Stimulated activated CD8-positive, alpha-beta memory T cell treated with anti-CD3 and anti-CD28 coated beads, Interleukin-4, amount 100 ng/mL, for 4 hours (primary cell): ENCODE measurements at regions not wholly inside any gene's neighbourhood (a gene's known extent, or its start where the extent isn't known, plus 50 kb on each side); places are given as distances from the start of the nearest gene placed in this dataset.

ENCODE experiments used
- DNase-seq, 2 donors: peaks; one replicate each; pipeline ENCODE4 v3.0.0-alpha.2; 2020; ENCODE audit warnings: low read depth in 2 of 2, low spot score in 1 of 2

DNA sequence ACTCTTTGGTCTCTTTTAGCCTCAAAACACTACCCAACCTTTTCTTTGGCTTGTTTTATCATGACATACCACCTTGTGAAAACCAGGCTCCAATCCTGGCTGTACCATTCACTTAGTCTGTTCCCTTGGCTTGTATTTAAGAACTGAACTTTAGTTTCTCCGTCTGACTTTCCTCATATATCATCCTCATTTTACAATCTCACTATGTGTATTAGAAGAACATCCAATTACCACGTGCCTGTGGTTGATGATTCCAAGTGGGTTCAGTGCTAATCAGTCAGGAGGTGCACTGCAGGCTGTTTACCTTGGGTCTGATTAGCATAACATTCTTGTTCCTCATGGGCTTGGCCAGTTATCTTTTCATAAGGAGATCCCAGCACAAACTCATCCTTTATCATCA is 144.8 kb upstream of the KLF14 start:
- DNase-seq = no peak

DNA sequence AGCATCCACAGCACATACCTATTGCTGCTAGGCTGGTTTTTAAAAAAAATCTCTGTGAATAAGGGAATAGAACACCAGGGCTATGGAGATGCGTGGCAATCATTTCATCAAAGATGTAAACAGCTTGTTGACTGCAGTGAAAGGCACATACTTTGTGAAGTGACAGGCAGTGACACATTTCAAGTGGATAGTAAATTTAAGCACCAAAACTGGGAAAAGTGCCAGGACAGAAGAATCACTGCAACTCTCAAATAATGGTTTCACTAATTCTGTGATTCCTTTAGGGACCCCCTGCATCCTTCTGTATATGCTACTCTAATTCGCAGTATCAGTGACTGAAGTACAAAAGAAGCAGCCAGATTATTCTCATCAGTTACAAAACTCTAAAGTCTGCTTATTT is 145.2 kb upstream of the KLF14 start:
- no peak for DNase-seq

DNA sequence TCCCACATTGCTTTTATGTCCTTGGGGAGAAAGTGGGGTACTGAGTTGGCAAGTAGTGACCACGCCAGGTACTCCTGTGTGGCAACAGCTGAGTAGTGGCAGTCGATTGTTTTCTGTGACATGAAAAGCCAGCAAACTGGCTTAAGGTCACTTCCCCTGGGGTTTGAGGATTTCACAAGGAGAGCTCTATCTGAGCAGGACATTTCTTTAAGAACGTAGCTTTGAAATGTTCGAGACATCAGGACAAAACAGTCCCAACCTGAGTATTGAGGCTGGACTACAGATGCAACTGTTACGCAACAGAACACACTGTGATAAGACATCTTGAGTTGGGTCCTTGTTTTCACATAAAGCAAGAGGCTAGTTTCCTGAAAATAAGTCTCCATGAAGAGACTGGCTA is 146.7 kb upstream of the KLF14 start:
- DNase-seq = no peak

DNA sequence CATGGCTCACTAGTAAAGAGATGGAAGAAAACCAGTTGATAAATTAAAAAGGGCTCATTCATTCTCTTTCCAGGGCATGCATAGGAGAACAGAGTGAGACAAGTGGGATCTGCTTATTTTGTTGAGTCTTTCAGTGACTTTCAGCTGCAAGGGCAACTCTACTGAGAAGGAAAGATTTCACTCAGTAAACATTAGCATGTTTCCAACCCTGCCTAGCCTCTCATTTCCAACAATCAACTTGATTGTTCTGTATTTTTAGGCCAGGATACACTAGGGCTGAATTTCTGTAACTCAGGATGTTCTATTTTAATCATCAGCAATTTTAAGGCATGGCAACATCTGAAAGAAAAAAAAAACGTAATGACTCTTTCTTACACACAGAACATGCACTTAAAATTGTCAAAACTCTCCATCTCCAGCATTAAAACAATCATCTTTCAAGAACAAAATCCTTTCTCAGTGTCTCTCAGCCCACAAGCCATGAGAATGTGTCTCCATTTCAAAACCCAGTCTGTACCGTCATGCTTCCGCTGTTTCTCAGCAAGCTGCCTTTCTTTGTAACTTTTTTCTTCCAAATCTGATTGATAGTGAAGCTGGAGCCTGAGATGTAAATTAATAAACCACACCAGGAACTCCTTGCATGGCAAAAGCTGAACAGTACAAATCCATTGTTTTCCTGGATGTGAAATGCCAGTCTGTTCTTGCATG is 147.2 kb upstream of the KLF14 start:
- no peak for DNase-seq

DNA sequence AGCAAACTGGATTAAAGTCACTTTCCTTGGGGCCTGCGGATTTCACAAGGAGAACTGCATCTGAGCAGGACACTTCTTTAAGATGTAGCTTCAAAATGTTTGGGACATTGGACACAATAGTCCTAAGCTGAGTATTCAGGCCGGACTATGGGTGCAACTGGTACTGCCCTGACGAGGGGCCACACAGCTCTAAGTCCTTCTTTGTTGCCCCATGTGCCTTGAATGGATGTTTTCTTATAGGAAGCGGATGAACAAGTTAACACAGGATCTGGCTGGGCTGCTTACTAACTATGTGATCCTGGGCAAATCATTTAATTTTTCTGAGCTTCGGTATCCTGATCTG is 147.8 kb upstream of the KLF14 start:
- no peak for DNase-seq

DNA sequence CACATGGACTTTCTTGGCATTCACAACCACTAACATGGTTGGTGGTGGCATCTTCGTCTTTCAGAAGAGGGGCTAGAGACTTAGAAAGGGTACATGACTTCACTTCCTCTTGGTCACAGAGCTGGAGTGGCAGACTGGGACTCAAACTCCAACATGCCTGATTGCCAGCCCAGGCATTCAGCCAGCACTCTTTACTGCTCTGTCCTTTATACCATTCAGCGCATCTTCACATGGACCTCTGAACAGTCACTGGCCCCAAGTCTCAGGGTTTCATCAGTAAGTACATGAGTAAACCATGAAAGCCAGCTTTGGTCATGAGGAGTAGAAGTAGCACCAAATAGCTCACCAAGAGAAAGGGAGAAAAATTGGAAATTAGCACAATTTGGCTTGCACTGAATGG is 148.4 kb upstream of the KLF14 start:
- no peak for DNase-seq

DNA sequence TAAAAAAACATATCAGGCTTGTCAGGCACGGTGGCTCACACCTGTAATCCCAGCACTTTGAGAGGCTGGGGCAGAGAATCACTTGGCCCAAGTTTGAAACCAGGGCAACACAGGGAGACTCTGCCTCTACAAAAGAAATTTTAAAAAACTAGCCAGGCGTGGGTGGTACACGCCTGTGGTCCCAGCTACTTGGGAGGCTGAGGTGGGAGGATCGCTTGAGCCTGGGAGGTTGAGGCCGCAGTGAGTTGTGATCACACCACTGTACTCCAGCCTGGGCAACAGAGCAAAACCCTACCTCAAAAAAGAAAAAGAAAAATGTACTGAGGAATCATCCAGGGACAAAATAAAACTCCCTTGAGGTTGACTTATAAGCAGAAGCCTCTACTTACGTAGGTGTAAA is 149.9 kb upstream of the KLF14 start:
- no peak for DNase-seq

DNA sequence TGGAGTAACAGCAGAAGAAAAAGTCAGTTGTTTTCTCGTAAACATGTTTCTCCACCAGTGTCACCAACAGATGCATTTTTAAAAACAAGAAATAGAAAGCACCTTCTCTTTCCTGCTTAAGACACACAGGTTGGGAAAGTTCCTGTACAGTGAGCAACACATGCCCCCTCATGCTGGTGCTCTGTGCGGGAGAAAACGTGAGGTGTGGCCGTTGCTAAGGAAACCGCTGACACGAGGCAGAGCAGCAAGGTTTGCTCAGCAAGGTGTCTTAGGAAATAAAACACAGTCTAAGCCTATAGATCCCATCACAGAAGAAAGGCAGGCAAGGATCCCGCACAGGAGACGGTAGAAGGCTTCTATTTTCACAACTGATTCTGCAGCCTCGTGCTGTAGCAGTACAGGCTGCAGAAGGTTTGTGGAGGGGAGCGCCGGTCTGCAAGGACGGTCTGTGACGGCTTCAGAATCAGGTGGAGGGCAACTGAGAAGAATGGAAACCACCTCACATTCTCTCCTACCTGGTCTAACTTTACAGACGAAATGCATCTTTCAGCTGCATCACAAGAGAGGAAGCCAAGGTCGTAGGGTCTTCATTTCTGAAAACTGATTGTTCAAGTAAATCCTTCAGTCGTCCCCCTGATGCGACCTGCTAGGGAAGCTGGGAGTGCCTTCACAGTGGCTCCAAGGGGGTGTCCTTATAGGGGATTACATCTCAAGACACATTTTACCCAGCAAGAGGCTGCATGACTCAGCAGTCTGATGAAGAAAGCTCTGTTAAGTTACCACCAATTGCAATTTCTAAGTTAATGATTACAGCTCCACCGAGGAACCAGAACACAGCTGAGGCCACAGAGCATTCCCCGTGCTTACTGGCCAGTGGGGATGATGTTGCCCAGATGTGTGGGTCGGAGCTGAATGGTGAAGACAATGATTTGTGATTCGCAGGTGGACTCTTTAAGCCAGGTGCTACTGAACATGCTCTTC is 150.7 kb upstream of the KLF14 start:
- DNase-seq = no peak

DNA sequence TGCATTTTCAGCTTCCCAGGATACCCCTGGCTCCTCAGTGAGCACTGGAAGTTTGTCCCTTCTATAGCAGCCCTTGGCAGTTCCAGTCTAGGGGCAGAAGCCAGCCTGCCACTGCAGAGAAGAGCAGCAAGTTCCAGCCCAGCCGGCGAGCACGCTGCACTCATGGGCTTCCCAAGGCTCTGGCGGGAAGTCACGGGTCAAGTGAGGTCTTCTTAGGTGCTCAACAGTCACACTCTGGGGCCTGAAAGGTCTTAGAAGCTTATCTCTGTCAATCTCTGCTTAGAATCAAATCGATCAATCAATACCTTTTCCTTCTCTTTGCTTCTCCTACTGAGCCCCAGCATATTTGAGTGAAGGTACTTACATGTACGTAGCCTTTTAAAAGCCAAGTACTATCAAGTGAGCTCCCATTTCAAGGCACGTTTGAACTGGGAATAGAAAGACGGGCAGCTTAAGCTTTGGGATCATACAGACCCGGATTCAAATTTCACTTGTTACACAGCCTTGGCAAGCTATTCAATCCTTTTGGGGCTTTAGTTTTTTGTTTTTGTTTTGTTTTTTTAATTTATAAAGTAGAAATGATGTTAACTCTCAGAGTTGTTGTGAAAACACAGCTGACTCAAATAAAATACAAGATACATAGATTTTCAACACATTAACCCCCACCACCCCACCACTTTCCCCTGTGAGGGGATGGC is 152.6 kb upstream of the KLF14 start:
- DNase-seq = no peak

DNA sequence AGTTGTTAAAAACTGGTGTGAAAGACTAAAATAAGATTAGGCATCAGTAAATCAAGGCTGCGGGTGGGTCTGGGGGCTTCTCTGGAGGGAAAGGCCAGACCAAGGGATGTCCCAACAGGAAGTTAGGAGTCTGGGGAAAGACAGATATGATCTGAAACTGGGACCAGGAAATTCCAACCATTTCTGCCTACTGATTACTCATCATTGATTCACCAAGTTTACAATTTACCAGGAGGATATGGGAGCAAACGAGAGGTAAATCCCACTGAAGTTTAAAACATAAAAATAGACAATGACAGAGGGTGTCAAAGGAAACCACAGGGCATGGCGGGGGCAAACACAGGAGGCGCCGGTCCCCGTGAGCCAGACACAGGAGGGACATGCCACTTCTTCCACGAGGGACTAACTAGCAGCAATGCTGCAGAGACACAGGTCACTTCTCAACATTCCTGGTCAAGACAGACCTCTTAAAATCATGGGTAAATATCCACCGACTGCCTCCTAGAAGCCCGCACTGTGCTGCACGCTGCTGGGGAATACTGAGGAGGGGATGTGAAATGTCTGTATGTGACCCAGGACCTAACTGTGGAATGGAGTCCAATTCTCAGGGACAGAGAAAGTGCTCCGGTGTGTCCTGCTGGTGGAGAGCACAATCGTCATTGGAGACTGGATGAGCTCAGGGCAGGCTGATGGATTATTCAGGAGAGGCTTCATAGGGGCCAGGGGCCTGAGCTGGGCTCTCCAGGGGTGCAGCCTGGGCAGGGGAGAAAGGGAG is 153.4 kb upstream of the KLF14 start:
- no peak for DNase-seq

DNA sequence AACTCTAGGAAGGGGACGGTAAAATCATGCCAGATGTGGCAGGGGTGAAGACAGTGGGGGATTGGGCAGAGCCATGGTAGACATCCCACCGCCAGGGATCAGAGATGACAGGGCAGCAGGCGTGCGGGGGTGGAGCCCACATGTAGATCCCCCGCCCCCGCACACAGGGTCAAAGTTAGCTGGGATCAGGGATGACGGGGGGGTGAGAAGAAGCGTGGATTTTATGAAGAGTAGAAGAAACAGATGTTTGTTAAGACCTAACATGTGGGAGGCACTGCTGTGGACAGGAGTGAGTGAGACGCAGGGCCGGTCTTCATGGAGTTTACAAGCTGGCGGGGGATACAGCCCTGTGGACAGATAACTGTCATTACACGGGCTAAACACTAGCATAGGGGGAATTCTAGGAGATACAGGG is 154.0 kb upstream of the KLF14 start:
- DNase-seq = no peak

DNA sequence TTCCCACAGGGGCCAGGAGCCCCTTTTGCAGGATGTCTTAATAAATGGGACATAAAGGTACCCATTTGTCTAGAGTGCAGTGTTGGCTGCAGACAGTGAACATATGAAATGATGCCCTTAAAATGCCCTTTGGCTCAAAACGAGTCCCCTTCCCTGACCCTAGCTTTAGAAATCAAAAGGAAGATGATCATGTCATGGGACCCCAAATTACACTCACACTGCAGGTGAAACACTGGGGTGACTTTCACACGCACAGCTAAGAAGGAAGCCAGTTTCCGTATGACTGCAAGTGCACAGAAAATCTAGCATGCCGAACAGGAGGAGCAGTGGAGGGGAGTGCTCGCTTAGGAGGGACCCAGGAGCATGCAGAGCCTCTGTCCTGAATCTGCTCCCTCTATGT is 154.5 kb upstream of the KLF14 start:
- DNase-seq = no peak

DNA sequence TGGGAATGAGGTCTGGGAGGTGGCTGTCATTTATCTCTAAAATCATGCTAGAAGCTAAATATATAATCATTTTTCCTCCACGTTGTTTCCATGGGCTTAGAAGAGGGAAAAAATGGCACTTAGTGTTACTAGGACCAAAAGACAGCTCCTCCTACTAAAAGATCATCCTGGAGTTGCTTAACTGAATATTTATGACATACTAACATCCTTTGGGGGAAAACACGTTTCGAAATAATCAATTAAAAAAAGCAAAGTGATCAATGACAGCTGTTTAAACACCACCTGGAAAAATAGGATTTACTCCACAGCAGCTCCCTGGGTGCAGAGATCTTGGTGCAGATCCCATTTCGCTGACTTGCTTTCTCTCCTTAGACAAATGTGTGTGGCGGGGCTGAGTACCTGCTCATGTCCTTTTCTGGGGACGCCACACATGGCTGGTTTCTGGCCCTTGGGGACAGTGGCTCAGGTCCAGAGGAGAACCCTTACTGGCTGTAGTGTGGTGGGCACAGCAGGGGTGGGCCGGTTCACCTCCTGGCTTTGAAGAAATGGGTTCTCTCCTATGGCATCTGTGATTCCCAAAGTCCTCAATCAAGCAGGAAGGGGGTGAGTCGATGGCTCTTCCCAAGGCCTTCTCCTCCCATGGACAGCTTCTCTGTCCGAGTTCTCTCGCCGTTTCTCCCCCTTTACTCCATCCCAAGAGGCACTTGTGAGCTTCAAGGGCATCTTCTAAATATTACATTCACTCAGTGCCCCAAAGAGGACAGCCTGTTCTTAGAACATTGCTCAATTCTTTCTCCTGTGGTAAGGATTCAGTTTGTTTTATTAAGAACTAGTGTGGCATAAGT is 156.4 kb upstream of the KLF14 start:
- DNase-seq = no peak

DNA sequence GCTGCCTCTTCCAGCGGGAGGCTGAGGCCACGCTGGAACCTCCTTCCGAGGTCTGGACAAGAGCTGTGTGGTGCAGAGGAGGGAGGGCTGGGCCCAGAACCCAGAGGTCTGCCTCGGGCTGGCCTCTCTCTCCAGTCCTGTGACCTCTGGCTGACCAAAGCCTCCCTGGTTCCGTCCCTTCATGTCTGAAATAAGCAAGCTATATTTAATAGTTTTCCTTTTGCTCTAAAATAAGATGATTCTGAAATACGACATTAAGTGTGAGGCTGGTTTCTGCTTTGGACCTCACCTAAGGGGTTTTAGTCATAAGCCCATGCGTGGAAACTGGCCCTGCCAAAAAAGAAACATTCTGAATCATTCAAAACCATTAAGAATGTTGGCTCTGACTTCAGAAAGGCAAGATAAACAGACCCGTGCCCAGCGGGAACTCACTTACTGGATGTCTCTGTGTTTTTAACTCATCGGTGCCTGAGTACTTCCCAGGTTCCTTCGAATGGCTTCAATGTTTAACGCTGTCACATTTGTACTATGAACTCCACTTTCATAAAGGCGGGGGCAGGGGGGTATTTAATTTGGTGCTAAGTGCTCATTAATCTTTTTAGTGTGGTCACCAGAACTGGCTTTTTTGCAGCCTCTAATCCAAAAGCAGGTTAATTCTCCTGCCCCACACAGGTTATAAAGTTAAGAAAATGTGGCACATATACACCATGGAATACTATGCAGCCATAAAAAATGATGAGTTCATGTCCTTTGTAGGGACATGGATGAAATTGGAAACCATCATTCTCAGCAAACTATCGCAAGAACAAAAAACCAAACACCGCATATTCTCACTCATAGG is 157.5 kb upstream of the KLF14 start:
- no peak for DNase-seq

DNA sequence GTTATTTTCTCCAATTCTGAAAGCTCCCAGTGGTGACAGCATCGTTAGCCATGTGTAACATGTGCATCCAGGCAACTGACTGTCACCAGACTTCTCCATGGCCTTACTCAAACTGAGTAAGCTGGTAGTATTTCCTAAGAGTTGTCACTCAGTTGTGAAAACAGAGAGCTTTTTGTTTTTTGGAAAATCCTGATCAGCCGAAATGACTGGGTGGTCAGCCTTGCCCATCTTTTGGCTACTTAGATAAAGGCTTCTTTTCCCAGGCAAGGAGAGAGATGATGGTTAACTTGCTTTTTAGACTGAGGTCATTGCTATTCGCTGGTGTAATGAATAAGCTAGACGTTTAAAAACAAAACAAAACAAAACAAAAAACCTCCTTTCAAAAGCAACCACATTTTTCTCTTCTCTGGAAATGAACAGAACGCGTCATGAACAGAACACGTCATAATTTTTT is 159.5 kb upstream of the KLF14 start:
- DNase-seq = no peak

DNA sequence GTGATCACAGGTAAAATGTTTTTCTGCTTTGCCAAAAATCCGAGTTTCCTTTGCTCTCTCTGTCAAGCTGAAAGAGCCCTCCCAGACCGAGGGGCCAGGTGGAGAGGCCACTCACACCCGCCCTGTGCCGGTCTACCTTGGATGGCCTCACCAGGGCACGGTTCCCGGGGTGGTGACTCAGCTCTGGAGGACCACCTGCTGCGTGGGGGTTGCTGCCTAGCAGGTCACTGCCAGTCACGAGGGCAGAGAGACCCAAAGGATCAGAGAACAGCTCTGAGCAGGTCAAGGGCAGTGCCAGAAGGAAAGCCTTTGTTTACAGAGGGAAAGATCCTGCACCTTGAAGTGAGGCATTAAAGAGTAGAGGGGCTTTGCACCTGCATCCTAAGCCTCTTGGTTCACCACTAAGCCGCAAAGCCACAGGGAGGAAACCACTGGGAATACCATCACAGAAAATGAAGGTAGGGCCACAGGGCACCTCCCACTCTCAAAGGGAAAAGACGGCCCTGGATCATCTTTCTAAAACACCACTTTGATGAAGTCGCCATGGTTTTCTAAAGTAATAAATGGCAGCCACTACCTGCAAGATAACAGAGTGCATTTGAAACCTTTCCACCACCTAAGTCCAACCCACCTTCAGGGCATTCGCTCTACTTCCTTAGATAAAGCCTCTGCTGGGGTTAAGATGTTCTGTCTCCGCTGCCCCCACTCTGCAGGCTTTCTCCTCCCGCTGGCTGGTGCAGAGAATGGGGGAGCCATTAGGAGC is 160.3 kb upstream of the KLF14 start:
- DNase-seq = no peak

DNA sequence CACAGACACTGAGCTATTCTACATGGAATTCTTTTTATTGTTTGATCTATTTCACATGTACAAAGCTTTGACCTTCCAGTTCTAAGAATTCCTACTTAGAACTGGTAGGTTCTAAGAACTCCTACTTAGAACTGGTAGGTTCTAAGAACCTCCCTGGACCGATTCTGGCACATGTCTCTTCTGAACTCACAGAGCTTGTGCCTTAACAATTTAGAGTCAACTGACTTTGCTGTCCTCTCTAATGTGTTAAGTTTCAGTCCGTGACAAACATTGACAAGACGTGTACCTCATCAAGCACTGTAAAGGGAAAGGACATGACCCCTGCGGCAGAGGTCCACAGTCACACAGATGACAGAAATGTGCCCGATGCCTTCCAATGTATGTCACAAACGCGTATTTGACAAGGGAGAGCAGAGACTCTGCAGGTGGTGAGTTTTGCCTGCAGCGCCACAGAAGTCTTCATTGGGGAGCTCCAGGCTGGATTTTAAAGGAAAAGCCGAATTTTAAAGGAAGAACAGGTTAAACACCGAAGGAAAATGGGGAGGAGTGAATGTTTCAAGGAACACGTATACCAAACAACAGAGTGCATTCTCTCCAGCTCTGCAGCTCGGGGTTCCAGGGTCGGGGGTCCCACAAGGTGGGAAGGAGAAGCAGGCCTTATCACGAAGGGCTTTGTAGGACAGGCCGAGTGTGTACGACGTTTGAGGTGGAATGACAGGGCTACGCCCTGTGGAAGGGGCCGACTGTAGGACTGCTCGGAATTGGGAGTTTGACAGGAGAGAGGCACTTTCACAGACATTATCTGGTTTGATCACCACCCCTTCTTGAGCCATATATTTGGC is 161.1 kb upstream of the KLF14 start:
- DNase-seq = no peak
